Type B pancreatic cell (in vitro differentiated cells): ENCODE measurements at regions not wholly inside any gene's neighbourhood (a gene's known extent, or its start where the extent isn't known, plus 50 kb on each side); places are given as distances from the start of the nearest gene placed in this dataset.

Source experiments
- DNase-seq: peaks from one replicate; pipeline ENCODE4 v3.0.0; 2021; ENCODE audit warnings: mixed read lengths; ENCODE audit not compliant: unreplicated experiment; ENCODE audit errors: extremely low spot score
- H3K27ac Mint-ChIP-seq: 2 replicates; pipeline ENCODE4 v1.8.0; 2021; ENCODE audit warnings: mild to moderate bottlenecking, mixed read lengths
- H3K27me3 Mint-ChIP-seq: 2 replicates; pipeline ENCODE4 v1.8.0; 2021; ENCODE audit warnings: mixed read lengths
- H3K36me3 Mint-ChIP-seq: 2 replicates; pipeline ENCODE4 v1.8.0; 2021; ENCODE audit warnings: mixed read lengths
- H3K4me1 Mint-ChIP-seq: one replicate; pipeline ENCODE4 v1.8.0; 2021; ENCODE audit warnings: mixed read lengths; ENCODE audit not compliant: unreplicated experiment
- H3K4me3 Mint-ChIP-seq: 2 replicates; pipeline ENCODE4 v1.8.0; 2021; ENCODE audit warnings: mild to moderate bottlenecking, mixed read lengths
- H3K9me3 Mint-ChIP-seq: 2 replicates; pipeline ENCODE4 v1.8.0; 2021; ENCODE audit warnings: mixed read lengths
- TF ChIP-seq, protein P1 (sequence below): fragments of 200-600 bp; sonication (generic); conservative IDR thresholded peaks from 2 replicates; pipeline ENCODE4 v1.5.0; 2021; ENCODE audit warnings: antibody characterized with exemption, mild to moderate bottlenecking

DNA sequence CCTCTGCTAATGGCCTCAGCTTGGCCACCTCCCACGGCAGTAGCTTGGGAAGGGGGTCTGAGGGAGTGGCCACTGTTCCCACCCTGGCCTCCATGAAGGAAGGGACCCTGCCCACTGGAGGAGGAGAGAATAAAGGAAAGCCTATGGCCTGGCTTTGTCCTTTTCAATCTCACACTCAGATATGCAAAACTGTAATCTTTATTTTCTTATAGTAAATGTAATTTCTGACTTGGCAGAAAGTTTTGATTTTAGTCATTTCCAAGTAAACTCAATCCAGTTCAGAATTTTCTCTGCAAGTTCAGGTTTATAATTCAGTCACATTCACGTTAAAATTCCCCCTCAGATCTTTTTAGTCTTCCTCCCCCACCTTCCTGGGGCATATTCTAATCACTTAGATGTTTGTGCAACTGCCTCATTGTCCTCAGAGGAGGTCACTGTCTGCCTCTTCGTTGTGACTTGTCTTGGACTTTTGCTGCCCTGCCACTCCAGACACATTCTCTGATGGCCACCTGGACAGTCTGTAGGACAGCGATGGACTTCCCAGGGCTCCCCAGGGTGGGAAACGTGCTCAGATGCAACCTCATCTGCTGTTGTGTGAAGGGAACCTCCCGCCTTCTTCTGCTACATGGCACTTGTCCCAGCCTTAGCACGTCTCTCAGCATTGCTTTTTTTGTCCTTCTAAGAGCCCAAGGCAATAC is 222.8 kb upstream of the TBL1XR1 start:
- H3K4me3 Mint-ChIP-seq, result no peak overlapping the region

DNA sequence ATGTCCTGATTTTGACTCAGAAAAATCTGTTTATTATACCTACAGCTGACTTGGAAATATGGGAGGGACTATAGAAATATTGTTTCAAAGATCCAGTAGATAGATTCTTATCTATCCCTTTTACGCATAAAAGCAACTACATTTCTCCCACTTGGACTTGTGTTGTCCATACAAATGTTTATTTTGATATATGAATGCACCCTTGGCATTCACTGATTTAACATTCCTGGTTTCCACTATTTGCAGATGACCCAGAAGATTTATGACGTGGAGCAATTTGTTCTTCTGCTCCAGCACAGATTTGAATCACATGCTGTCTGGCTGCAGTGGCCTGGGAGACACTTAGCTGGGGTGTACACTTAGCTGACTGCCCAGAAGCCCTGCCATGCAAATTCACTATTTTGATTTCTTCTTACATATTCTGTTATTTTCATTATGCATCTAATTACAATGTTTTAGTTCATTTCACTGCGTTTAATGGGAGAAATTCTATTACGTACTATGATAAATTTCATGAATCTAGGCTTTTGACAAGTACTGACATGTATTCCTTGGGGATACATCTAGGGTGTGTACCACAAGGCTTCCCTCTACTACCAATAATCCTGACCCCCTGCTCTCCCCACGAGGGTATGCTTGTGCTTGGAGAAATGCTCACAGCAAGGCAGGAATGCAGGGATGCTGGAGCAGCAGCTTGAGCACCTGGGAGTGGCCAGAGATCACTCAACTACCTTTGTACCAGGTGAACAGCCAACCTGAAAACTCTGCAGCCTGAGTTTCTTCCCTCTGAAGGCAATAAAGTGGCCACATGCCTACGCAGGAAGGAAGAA is 223.6 kb upstream of the TBL1XR1 start:
- DNase-seq, result no peak
- Mint-ChIP-seq H3K4me1 (peaks cover 17% of the 10 kb centered on the region), H3K27me3 (peaks cover 2% of the 10 kb centered on the region), H3K27ac (no peak overlapping the region), H3K9me3 (peaks cover 5% of the 10 kb centered on the region), H3K36me3 (no peaks in the 10 kb centered on the region), H3K4me3 (no peak overlapping the region)
- TF ChIP-seq, protein P1, sequence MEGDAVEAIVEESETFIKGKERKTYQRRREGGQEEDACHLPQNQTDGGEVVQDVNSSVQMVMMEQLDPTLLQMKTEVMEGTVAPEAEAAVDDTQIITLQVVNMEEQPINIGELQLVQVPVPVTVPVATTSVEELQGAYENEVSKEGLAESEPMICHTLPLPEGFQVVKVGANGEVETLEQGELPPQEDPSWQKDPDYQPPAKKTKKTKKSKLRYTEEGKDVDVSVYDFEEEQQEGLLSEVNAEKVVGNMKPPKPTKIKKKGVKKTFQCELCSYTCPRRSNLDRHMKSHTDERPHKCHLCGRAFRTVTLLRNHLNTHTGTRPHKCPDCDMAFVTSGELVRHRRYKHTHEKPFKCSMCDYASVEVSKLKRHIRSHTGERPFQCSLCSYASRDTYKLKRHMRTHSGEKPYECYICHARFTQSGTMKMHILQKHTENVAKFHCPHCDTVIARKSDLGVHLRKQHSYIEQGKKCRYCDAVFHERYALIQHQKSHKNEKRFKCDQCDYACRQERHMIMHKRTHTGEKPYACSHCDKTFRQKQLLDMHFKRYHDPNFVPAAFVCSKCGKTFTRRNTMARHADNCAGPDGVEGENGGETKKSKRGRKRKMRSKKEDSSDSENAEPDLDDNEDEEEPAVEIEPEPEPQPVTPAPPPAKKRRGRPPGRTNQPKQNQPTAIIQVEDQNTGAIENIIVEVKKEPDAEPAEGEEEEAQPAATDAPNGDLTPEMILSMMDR, result no peak

More for the DNA sequence above, 222.8 kb upstream of the TBL1XR1 start:
- Mint-ChIP-seq H3K36me3 (no peaks in the 10 kb centered on the region), H3K27me3 (peaks cover 2% of the 10 kb centered on the region), H3K27ac (no peak overlapping the region), H3K4me1 (peaks cover 17% of the 10 kb centered on the region), H3K9me3 (peaks cover 5% of the 10 kb centered on the region)
- TF ChIP-seq, protein P1, result no peak
- DNase-seq, result no peak

DNA sequence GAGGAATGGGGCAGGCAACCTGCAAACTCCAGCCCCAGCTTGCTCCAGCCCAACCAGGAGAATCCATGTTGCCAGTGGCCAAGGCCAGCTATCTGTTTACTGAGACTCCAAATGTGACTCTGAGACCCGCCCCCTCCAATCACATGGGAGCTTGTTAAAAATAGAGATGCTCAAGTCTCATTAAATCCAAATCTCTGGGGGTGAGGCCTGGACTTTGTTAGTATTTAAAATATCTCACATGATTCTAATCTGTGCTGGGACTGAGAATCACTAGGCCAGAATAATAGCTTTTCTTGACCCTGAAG is 224.2 kb upstream of the TBL1XR1 start:
- TF ChIP-seq, protein P1, result no peak
- DNase-seq, result no peak
- no peaks in the 10 kb centered on the region for H3K36me3 Mint-ChIP-seq
- peaks cover 2% of the 10 kb centered on the region for H3K27me3 Mint-ChIP-seq
- H3K9me3 Mint-ChIP-seq, result peaks cover 5% of the 10 kb centered on the region
- no peak overlapping the region for H3K4me3 Mint-ChIP-seq
- H3K4me1 Mint-ChIP-seq, result peaks cover 17% of the 10 kb centered on the region
- H3K27ac Mint-ChIP-seq, result no peak overlapping the region

DNA sequence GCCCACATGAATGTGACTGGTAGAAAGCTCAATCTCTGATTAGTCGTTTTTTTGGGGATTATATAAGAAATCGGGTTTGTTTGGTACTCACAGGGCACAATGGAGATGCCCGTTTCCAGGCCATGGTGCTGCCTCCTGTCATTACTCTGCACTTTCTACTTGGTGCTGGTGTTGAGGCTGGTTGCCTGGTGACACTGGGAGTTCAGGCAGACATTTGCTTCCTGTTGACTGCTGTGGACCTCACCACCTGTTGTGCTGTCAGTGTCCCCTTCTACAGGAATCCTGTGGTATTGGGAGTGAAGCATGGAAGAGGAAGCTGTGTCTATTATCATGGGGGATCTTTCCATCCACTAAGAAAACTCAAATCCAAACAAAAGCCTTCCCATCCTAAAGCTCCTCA is 227.2 kb upstream of the TBL1XR1 start:
- peaks cover 12% of the 10 kb centered on the region for H3K9me3 Mint-ChIP-seq
- H3K36me3 Mint-ChIP-seq, result no peaks in the 10 kb centered on the region
- DNase-seq, result no peak
- TF ChIP-seq, protein P1, result no peak
- H3K4me3 Mint-ChIP-seq, result no peak overlapping the region
- peaks cover 2% of the 10 kb centered on the region for H3K27me3 Mint-ChIP-seq
- H3K27ac Mint-ChIP-seq, result no peak overlapping the region
- H3K4me1 Mint-ChIP-seq, result peaks cover 23% of the 10 kb centered on the region

DNA sequence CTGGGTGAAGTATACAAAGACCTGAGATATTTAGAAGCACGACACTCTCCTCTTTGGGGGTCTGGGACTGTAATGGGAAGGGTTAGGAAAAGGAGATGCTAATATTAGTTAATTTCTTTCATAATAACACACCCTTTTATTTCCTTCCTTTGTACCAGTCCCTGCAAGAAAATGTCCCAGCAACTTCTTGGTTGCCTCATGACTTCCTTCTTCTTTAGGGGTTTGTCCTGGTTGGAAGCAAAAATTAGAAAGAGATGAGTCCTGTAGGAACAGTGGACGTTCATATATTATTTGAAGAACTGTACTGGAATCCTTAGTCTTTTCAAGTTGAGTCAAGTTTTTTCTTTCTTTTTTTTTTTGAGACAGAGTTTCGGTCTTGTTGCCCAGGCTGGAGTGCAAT is 227.8 kb upstream of the TBL1XR1 start:
- Mint-ChIP-seq H3K27ac (no peak overlapping the region), H3K27me3 (peaks cover 2% of the 10 kb centered on the region), H3K36me3 (no peaks in the 10 kb centered on the region), H3K9me3 (peaks cover 12% of the 10 kb centered on the region), H3K4me1 (peaks cover 22% of the 10 kb centered on the region), H3K4me3 (no peak overlapping the region)
- no peak for DNase-seq
- TF ChIP-seq, protein P1, result no peak
